WTC11 (cell line): ENCODE measurements at regions not wholly inside any gene's neighbourhood (a gene's known extent, or its start where the extent isn't known, plus 50 kb on each side); places are given as distances from the start of the nearest gene placed in this dataset.
"Not testable (repeated sequence)": the region's sequence is repeated elsewhere in the genome, so short reads cannot be mapped to it uniquely, and the experiment has no call there.

ENCODE experiments used
- ATAC-seq: fragments of 200-7000 bp; cut with Tn5 transposase; 2 replicates; pipeline ENCODE4 v1.10.0; 2021; ENCODE audit warnings: mild to moderate bottlenecking, moderate library complexity
- CTCF ChIA-PET: fragments of 300-600 bp; sonication (Branson Sonifier 250); formaldehyde crosslinking; loops from one replicate; lab custom pipeline; 2021; ENCODE audit warnings: antibody characterized with exemption; lab: Charles Lee
- POLR2A ChIA-PET: fragments of 350-600 bp; sonication (Branson Sonifier 250); formaldehyde crosslinking; loops from one replicate; lab custom pipeline; 2021; ENCODE audit warnings: antibody characterized with exemption; lab: Charles Lee
- DNase-seq: peaks from one replicate; pipeline ENCODE4 v3.0.0; 2021; ENCODE audit warnings: low spot score
- H3K27ac Mint-ChIP-seq: 2 replicates; pipeline ENCODE4 v1.8.0; 2021; ENCODE audit warnings: mixed read lengths
- H3K27me3 Mint-ChIP-seq: 2 replicates; pipeline ENCODE4 v1.8.0; 2021; ENCODE audit warnings: low read depth, mild to moderate bottlenecking, moderate library complexity, mixed read lengths
- H3K36me3 Mint-ChIP-seq: 2 replicates; pipeline ENCODE4 v1.8.0; 2021; ENCODE audit warnings: mixed read lengths
- H3K4me1 Mint-ChIP-seq: 2 replicates; pipeline ENCODE4 v1.8.0; 2022; ENCODE audit warnings: mixed read lengths
- H3K4me3 Mint-ChIP-seq: 2 replicates; pipeline ENCODE4 v1.8.0; 2021; ENCODE audit warnings: mild to moderate bottlenecking, moderate library complexity, mixed read lengths
- H3K9me3 Mint-ChIP-seq: 2 replicates; pipeline ENCODE4 v1.8.0; 2021; ENCODE audit warnings: mixed read lengths
- ATF6 ChIP-seq: sonication (generic); formaldehyde crosslinking; IDR thresholded peaks from 2 replicates; pipeline ENCODE4 v1.8.1; 2023; ENCODE audit warnings: mild to moderate bottlenecking, missing genetic modification reagents
- E2F1 ChIP-seq: sonication (generic); formaldehyde crosslinking; IDR thresholded peaks from 2 replicates; pipeline ENCODE4 v1.8.0; 2022; ENCODE audit warnings: mild to moderate bottlenecking, missing genetic modification reagents
- ETV6 ChIP-seq: sonication (generic); formaldehyde crosslinking; IDR thresholded peaks from 2 replicates; pipeline ENCODE4 v1.8.1; 2022; ENCODE audit warnings: mild to moderate bottlenecking, missing genetic modification reagents
- FOXJ3 ChIP-seq: sonication (generic); formaldehyde crosslinking; IDR thresholded peaks from 2 replicates; pipeline ENCODE4 v1.9.0; 2021; ENCODE audit warnings: missing genetic modification reagents, mild to moderate bottlenecking, borderline replicate concordance
- FOXP1 ChIP-seq: sonication (generic); formaldehyde crosslinking; IDR thresholded peaks from 2 replicates; pipeline ENCODE4 v1.8.0; 2022; ENCODE audit warnings: missing genetic modification reagents, mild to moderate bottlenecking, moderate library complexity, borderline replicate concordance
- MAX ChIP-seq: sonication (generic); formaldehyde crosslinking; IDR thresholded peaks from 2 replicates; pipeline ENCODE4 v1.8.0; 2022; ENCODE audit warnings: mild to moderate bottlenecking, missing genetic modification reagents
- MXD4 ChIP-seq: fragments of 250-450 bp; sonication (Bioruptor Pico); IDR thresholded peaks from 2 replicates; pipeline ENCODE4 v1.8.0; 2021; ENCODE audit warnings: mild to moderate bottlenecking, moderate library complexity, borderline replicate concordance
- PRRX2 ChIP-seq: fragments of 250-450 bp; sonication (Bioruptor Pico); IDR thresholded peaks from 2 replicates; pipeline ENCODE4 v1.8.0; 2021; ENCODE audit warnings: mild to moderate bottlenecking
- SP1 ChIP-seq: sonication (generic); formaldehyde crosslinking; conservative IDR thresholded peaks from 2 replicates; pipeline ENCODE4 v1.8.1; 2022; ENCODE audit warnings: missing genetic modification reagents
- USF1 ChIP-seq: sonication (generic); formaldehyde crosslinking; IDR thresholded peaks from 2 replicates; pipeline ENCODE4 v1.8.0; 2022; ENCODE audit warnings: mild to moderate bottlenecking, missing genetic modification reagents
- ZBTB43 ChIP-seq: sonication (generic); formaldehyde crosslinking; IDR thresholded peaks from 2 replicates; pipeline ENCODE4 v1.8.1; 2023; ENCODE audit warnings: mild to moderate bottlenecking, missing genetic modification reagents
- ZNF138 ChIP-seq: sonication (generic); formaldehyde crosslinking; conservative IDR thresholded peaks from 2 replicates; pipeline ENCODE4 v1.8.1; 2022; ENCODE audit warnings: mild to moderate bottlenecking, moderate library complexity, missing genetic modification reagents
- ZNF281 ChIP-seq: sonication (generic); formaldehyde crosslinking; IDR thresholded peaks from 2 replicates; pipeline ENCODE4 v1.8.0; 2023; ENCODE audit warnings: mild to moderate bottlenecking, missing genetic modification reagents
- ZNF317 ChIP-seq: sonication (generic); formaldehyde crosslinking; IDR thresholded peaks from 2 replicates; pipeline ENCODE4 v1.8.1; 2023; ENCODE audit warnings: low read depth, mild to moderate bottlenecking, moderate library complexity, missing genetic modification reagents, borderline replicate concordance

- H3K4me1 Mint-ChIP-seq = peaks cover 24% of the 10 kb centered on the region
- DNase-seq = no peak
- CTCF ChIA-PET = interaction anchor here (0.6 kb wide), 1 partner anchor 19 kb away, joined by 3 read pairs; no protein-coding TSS in a partner anchor
- H3K27ac Mint-ChIP-seq = no peak overlapping the region
- H3K36me3 Mint-ChIP-seq = no peaks in the 10 kb centered on the region
- no peaks in the 10 kb centered on the region; the same call in 1 of the 2 replicates for H3K27me3 Mint-ChIP-seq
- TF ChIP-seq USF1 (CRISPR knock-in tag) = no peak
- TF ChIP-seq ETV6 (CRISPR knock-in tag) = no peak
- TF ChIP-seq MXD4 (CRISPR knock-in tag) = no peak
- TF ChIP-seq ZBTB43 (CRISPR knock-in tag) = no peak
- TF ChIP-seq PRRX2 (CRISPR knock-in tag) = no peak
- ATAC-seq = no peak
- POLR2A ChIA-PET = no interaction called here
- H3K9me3 Mint-ChIP-seq = peaks cover 11% of the 10 kb centered on the region
- no peak overlapping the region for H3K4me3 Mint-ChIP-seq
Measured at GRCh38 chr1:234763367-234763766, 153.4 kb upstream of the IRF2BP2 start.

GRCh38 chr1:234762127-234762526 lies 152.1 kb upstream of the IRF2BP2 start:
- H3K36me3 Mint-ChIP-seq, CTCF ChIA-PET, H3K4me3 Mint-ChIP-seq, ATAC-seq, DNase-seq, POLR2A ChIA-PET, H3K27ac Mint-ChIP-seq, H3K27me3 Mint-ChIP-seq: not testable (repeated sequence)
- Mint-ChIP-seq H3K9me3 (peaks cover 11% of the 10 kb centered on the region), H3K4me1 (peaks cover 24% of the 10 kb centered on the region)

- Mint-ChIP-seq H3K4me1 (peaks cover 26% of the 10 kb centered on the region), H3K27me3 (no peaks in the 10 kb centered on the region; the same call in 1 of the 2 replicates), H3K9me3 (peaks cover 11% of the 10 kb centered on the region), H3K36me3 (no peaks in the 10 kb centered on the region), H3K4me3 (no peak overlapping the region), H3K27ac (peak overlapping the region; percentile 86)
- ChIA-PET CTCF (interaction anchor here (0.5 to 1.4 kb wide), 5 partner anchors 16 to 333 kb away, joined by 3 to 5 read pairs (median 3); no protein-coding TSS in a partner anchor), POLR2A (interaction anchor here (0.6 to 0.8 kb wide), 2 partner anchors 36 to 1692 kb away, joined by 3 to 4 read pairs; no protein-coding TSS in a partner anchor)
- ATAC-seq (peak; percentile 90), DNase-seq (no peak)
- TF ChIP-seq ZNF281 (CRISPR knock-in tag) (peak; percentile 97), ETV6 (CRISPR knock-in tag) (no peak), MAX (peak; percentile 46; the same call in 1 of the 2 replicates), SP1 (no peak), FOXJ3 (CRISPR knock-in tag) (0 out of 2 replicates have a peak, but pooled peaks have one; percentile 53)
Measured at GRCh38 chr1:234760303-234760723, 150.3 kb upstream of the IRF2BP2 start.

- Mint-ChIP-seq H3K27ac (peak overlapping the region; percentile 86; the same call in 1 of the 2 replicates), H3K27me3 (no peaks in the 10 kb centered on the region; the same call in 1 of the 2 replicates), H3K36me3 (no peaks in the 10 kb centered on the region), H3K9me3 (peaks cover 11% of the 10 kb centered on the region), H3K4me3 (no peak overlapping the region), H3K4me1 (peaks cover 26% of the 10 kb centered on the region)
- ATAC-seq (no peak), DNase-seq (no peak)
- ChIA-PET POLR2A (interaction anchor here (0.6 to 0.8 kb wide), 2 partner anchors 36 to 1692 kb away, joined by 3 to 4 read pairs; no protein-coding TSS in a partner anchor), CTCF (interaction anchor here (0.6 to 1.4 kb wide), 4 partner anchors 16 to 333 kb away, joined by 3 to 5 read pairs (median 3); no protein-coding TSS in a partner anchor)
- peak; percentile 29; the same call in 1 of the 2 replicates for TF ChIP-seq FOXP1 (CRISPR knock-in tag)
- TF ChIP-seq ATF6 (CRISPR knock-in tag) = no peak
- no peak for TF ChIP-seq ZNF138 (CRISPR knock-in tag)
- TF ChIP-seq E2F1 (CRISPR knock-in tag) = no peak
- no peak for TF ChIP-seq ZNF317 (CRISPR knock-in tag)
Measured at GRCh38 chr1:234759888-234760287, 149.9 kb upstream of the IRF2BP2 start.
